HG02943 (cell line): ENCODE measurements at regions not wholly inside any gene's neighbourhood (a gene's known extent, or its start where the extent isn't known, plus 50 kb on each side); places are given as distances from the start of the nearest gene placed in this dataset.

Experiments
- ATAC-seq: cut with Tn5 transposase; IDR thresholded peaks from one replicate; pipeline ENCODE4 v1.9.1; 2021; ENCODE audit warnings: mild to moderate bottlenecking, low read depth, moderate library complexity; ENCODE audit not compliant: unreplicated experiment

- ATAC-seq = no peak
Measured at GRCh38 chr6:80679992-80680391, 573.5 kb downstream of the BCKDHB start.

- ATAC-seq = no peak
Measured at GRCh38 chr6:80676386-80676785, 569.9 kb downstream of the BCKDHB start.

- no peak for ATAC-seq
Measured at GRCh38 chr6:80674669-80675068, 568.2 kb downstream of the BCKDHB start.

GRCh38 chr6:80673367-80673766 lies 566.9 kb downstream of the BCKDHB start:
- no peak for ATAC-seq

- no peak for ATAC-seq
Measured at GRCh38 chr6:80667006-80667405, 560.5 kb downstream of the BCKDHB start.

- ATAC-seq = no peak
Measured at GRCh38 chr6:80658926-80659325, 552.5 kb downstream of the BCKDHB start.

GRCh38 chr6:80647156-80647555 lies 540.7 kb downstream of the BCKDHB start:
- ATAC-seq = no peak

GRCh38 chr6:80643881-80644280 lies 537.4 kb downstream of the BCKDHB start:
- ATAC-seq = no peak

- no peak for ATAC-seq
Measured at GRCh38 chr6:80642452-80642851, 536.0 kb downstream of the BCKDHB start.

GRCh38 chr6:80641591-80641990 lies 535.1 kb downstream of the BCKDHB start:
- no peak for ATAC-seq

GRCh38 chr6:80640176-80640575 lies 533.7 kb downstream of the BCKDHB start:
- no peak for ATAC-seq

- ATAC-seq = no peak
Measured at GRCh38 chr6:80639181-80639629, 532.7 kb downstream of the BCKDHB start.

GRCh38 chr6:80638213-80639055 lies 532.0 kb downstream of the BCKDHB start:
- no peak for ATAC-seq

- ATAC-seq = no peak
Measured at GRCh38 chr6:80637312-80637711, 530.8 kb downstream of the BCKDHB start.

- no peak for ATAC-seq
Measured at GRCh38 chr6:80636689-80637088, 530.2 kb downstream of the BCKDHB start.

GRCh38 chr6:80633412-80633811 lies 526.9 kb downstream of the BCKDHB start:
- no peak for ATAC-seq

- no peak for ATAC-seq
Measured at GRCh38 chr6:80625405-80625804, 518.9 kb downstream of the BCKDHB start.

GRCh38 chr6:80623066-80623815 lies 516.8 kb downstream of the BCKDHB start:
- no peak for ATAC-seq

GRCh38 chr6:80622641-80623040 lies 516.2 kb downstream of the BCKDHB start:
- no peak for ATAC-seq

- ATAC-seq = no peak
Measured at GRCh38 chr6:80618953-80619352, 512.5 kb downstream of the BCKDHB start.

- no peak for ATAC-seq
Measured at GRCh38 chr6:80610846-80611245, 504.4 kb downstream of the BCKDHB start.

- ATAC-seq = no peak
Measured at GRCh38 chr6:80608881-80609280, 502.4 kb downstream of the BCKDHB start.
